22Rv1 (cell line): ENCODE measurements at regions not wholly inside any gene's neighbourhood (a gene's known extent, or its start where the extent isn't known, plus 50 kb on each side); places are given as distances from the start of the nearest gene placed in this dataset.

Experiments used
- CTCF ChIP-seq: fragments of 450-650 bp; IDR thresholded peaks from 2 replicates; pipeline ENCODE4 v1.5.1; 2017; ENCODE audit warnings: mild to moderate bottlenecking
- ZFX ChIP-seq: fragments of 450-650 bp; IDR thresholded peaks from 2 replicates; pipeline ENCODE4 v1.6.1; 2017; ENCODE audit warnings: antibody characterized with exemption, borderline replicate concordance

GRCh38 chr7:84669177-84669732 is 474.7 kb upstream of the SEMA3A start:
- TF ChIP-seq CTCF (no peak), ZFX (no peak)
